Osteoblast (primary cell): ENCODE measurements at regions not wholly inside any gene's neighbourhood (a gene's known extent, or its start where the extent isn't known, plus 50 kb on each side); places are given as distances from the start of the nearest gene placed in this dataset.

Source experiments
- DNase-seq: peaks from one replicate; pipeline ENCODE4 v3.0.0; 2011; ENCODE audit warnings: low spot score, mixed read lengths; ENCODE audit not compliant: insufficient read length; ENCODE audit errors: missing footprints
- H2AFZ ChIP-seq: 2 replicates; pipeline ENCODE4 v1.6.0; 2011; ENCODE audit warnings: mild to moderate bottlenecking, low read length
- H3K27ac ChIP-seq: 2 replicates; pipeline ENCODE4 v1.5.1; 2011; ENCODE audit warnings: mild to moderate bottlenecking, low read depth, low read length, moderate library complexity
- H3K27me3 ChIP-seq: 2 replicates; pipeline ENCODE4 v1.6.0; 2012; ENCODE audit warnings: mild to moderate bottlenecking, control low read depth, inconsistent platforms, low read length, moderate library complexity; ENCODE audit not compliant: insufficient read depth
- H3K36me3 ChIP-seq: 2 replicates; pipeline ENCODE4 v1.5.1; 2011; ENCODE audit warnings: mild to moderate bottlenecking, low read length, control low read depth, moderate library complexity; ENCODE audit not compliant: insufficient read depth
- H3K4me1 ChIP-seq: 2 replicates; pipeline ENCODE4 v1.5.1; 2011; ENCODE audit warnings: mild to moderate bottlenecking, low read length, control low read depth, moderate library complexity; ENCODE audit not compliant: insufficient read depth
- H3K4me2 ChIP-seq: 2 replicates; pipeline ENCODE4 v1.6.0; 2011; ENCODE audit warnings: mild to moderate bottlenecking, low read length; ENCODE audit not compliant: insufficient read depth
- H3K4me3 ChIP-seq: fragments of 200-600 bp; sonication (generic); 3 replicates; pipeline ENCODE4 v1.5.1; 2012; ENCODE audit warnings: mild to moderate bottlenecking, low read length, inconsistent platforms; ENCODE audit not compliant: insufficient read depth
- H3K79me2 ChIP-seq: 2 replicates; pipeline ENCODE4 v1.6.0; 2012; ENCODE audit warnings: mild to moderate bottlenecking, low read length, control low read depth, inconsistent platforms; ENCODE audit not compliant: insufficient read depth
- H3K9me3 ChIP-seq: 2 replicates; pipeline ENCODE4 v1.5.1; 2011; ENCODE audit warnings: low read depth, low read length, control low read depth
- H4K20me1 ChIP-seq: 2 replicates; pipeline ENCODE4 v1.6.0; 2012; ENCODE audit warnings: mild to moderate bottlenecking, low read length, control low read depth; ENCODE audit not compliant: insufficient read depth
- CTCF ChIP-seq: IDR thresholded peaks from 2 replicates; pipeline ENCODE4 v1.5.1; 2011; ENCODE audit warnings: mild to moderate bottlenecking, low read depth, low read length, moderate library complexity; ENCODE audit errors: extremely low read depth

- Histone ChIP-seq H3K79me2 (no peaks in the 10 kb centered on the region), H3K4me2 (no peak overlapping the region), H3K4me3 (no peak overlapping the region), H2AFZ (no peak overlapping the region), H3K27ac (no peak overlapping the region), H3K36me3 (no peaks in the 10 kb centered on the region), H3K9me3 (no peaks in the 10 kb centered on the region), H3K4me1 (peaks cover 13% of the 10 kb centered on the region), H3K27me3 (no peaks in the 10 kb centered on the region), H4K20me1 (no peaks in the 10 kb centered on the region)
- no peak for DNase-seq
- TF ChIP-seq CTCF, result no peak
Measured at GRCh38 chr1:218701131-218701530, 356.0 kb downstream of the TGFB2 start.

- Histone ChIP-seq H4K20me1 (no peaks in the 10 kb centered on the region), H3K4me3 (no peak overlapping the region), H3K9me3 (no peaks in the 10 kb centered on the region), H2AFZ (no peak overlapping the region), H3K27ac (no peak overlapping the region), H3K4me1 (peaks cover 20% of the 10 kb centered on the region), H3K4me2 (no peak overlapping the region), H3K79me2 (no peaks in the 10 kb centered on the region), H3K36me3 (no peaks in the 10 kb centered on the region), H3K27me3 (no peaks in the 10 kb centered on the region)
- TF ChIP-seq CTCF, result no peak
- DNase-seq, result no peak
Measured at GRCh38 chr1:218702775-218703174, 357.6 kb downstream of the TGFB2 start.

GRCh38 chr1:218703836-218704235 lies 358.7 kb downstream of the TGFB2 start:
- Histone ChIP-seq H3K9me3 (no peaks in the 10 kb centered on the region), H2AFZ (no peak overlapping the region), H3K36me3 (no peaks in the 10 kb centered on the region), H3K27ac (no peak overlapping the region), H3K27me3 (no peaks in the 10 kb centered on the region), H3K4me3 (no peak overlapping the region), H3K4me1 (peaks cover 20% of the 10 kb centered on the region), H4K20me1 (no peaks in the 10 kb centered on the region), H3K79me2 (no peaks in the 10 kb centered on the region), H3K4me2 (no peak overlapping the region)
- TF ChIP-seq CTCF, result no peak
- no peak for DNase-seq

GRCh38 chr1:218705391-218705790 lies 360.3 kb downstream of the TGFB2 start:
- peaks cover 20% of the 10 kb centered on the region for H3K4me1 ChIP-seq
- H3K4me3 ChIP-seq, result no peak overlapping the region
- no peaks in the 10 kb centered on the region for H3K79me2 ChIP-seq
- H2AFZ ChIP-seq, result no peak overlapping the region
- no peaks in the 10 kb centered on the region for H3K36me3 ChIP-seq
- H3K4me2 ChIP-seq, result peak overlapping the region; percentile 57
- DNase-seq, result no peak
- H3K27me3 ChIP-seq, result no peaks in the 10 kb centered on the region
- TF ChIP-seq CTCF, result no peak
- no peaks in the 10 kb centered on the region for H3K9me3 ChIP-seq
- H3K27ac ChIP-seq, result peak overlapping the region; percentile 92
- H4K20me1 ChIP-seq, result no peaks in the 10 kb centered on the region
